ENCODE measurements at regions not wholly inside any gene's neighbourhood (a gene's known extent, or its start where the extent isn't known, plus 50 kb on each side); places are given as distances from the start of the nearest gene placed in this dataset.

DNA sequence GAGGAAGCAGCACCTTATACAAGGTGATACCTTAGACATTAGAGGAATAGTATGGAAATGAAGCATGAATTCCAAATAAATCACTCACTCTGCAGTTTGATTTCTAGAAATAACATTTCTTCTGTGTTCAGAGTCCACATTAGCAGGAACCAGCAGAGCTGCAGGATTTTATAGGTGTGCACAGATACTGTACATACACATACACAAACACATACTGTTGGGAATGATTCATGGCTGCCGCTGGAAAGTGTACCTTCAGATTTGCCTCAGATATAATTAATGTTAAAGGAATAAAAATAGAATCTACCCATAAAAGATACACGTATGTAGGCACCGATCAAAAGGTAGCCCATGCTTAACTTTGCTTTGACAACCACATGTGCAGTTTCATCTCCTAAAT lies 578.1 kb downstream of the CSNK1G3 start:
- Histone ChIP-seq H3K4me2 (ENCODE audit: insufficient read depth, low read length) (no peak overlapping the region), H3K79me2 (ENCODE audit: control insufficient read depth, insufficient read depth, low read length) (no peaks in the 10 kb centered on the region), H4K20me1 (replicated peaks; ENCODE audit: control insufficient read depth, extremely low read depth, insufficient read depth, low read length) (no peaks in the 10 kb centered on the region), H3K36me3 (ENCODE audit: control insufficient read depth in 2 of 2, extremely low read depth in 1 of 2, insufficient read depth in 2 of 2, low read length in 2 of 2) (no peaks in the 10 kb centered on the region), H2AFZ (ENCODE audit: low read depth, low read length) (no peak overlapping the region), H3K9ac (replicated peaks; ENCODE audit: extremely low read depth, insufficient read depth, low read length) (no peak overlapping the region), H3K9me3 (replicated peaks; ENCODE audit: control insufficient read depth, insufficient read depth, low read length) (no peaks in the 10 kb centered on the region), H3K4me1 (ENCODE audit: control insufficient read depth, extremely low read depth, insufficient read depth, low read length) (peaks cover 6% of the 10 kb centered on the region), H3K4me3 (replicated peaks in 1 of 3; ENCODE audit: insufficient read depth in 1 of 3, low read depth in 1 of 3, low read length in 3 of 3) (no peak overlapping the region), H3K27me3 (ENCODE audit: control insufficient read depth in 2 of 2, insufficient read depth in 2 of 2, low read length in 2 of 2) (no peaks in the 10 kb centered on the region), H3K9me1 (replicated peaks; ENCODE audit: control insufficient read depth, extremely low read depth, insufficient read depth, low read length) (no peaks in the 10 kb centered on the region), H3K27ac (ENCODE audit: insufficient read depth, low read depth, low read length) (no peak overlapping the region)
- dilution Hi-C loops (cut with MboI; ENCODE audit: extremely low pct_ligation_motif_present, low sequenced_read_pairs), result no loop called here
- CTCF ChIA-PET, result no interaction called here
- POLR2A ChIA-PET, result no interaction called here
- FAIRE-seq, result no peak
- no TSS peak for BruUV-seq (replicated peaks)
- no peak for DNase-seq (ENCODE audit: low read depth, low spot score)
- intact Hi-C loops (cut with micrococcal nuclease), result no loop called here
- TF ChIP-seq JUN (IDR thresholded peaks at IDR 0.05; ENCODE audit: borderline replicate concordance, insufficient read depth, insufficient read length, low read depth) (no peak), GATA2 (IDR thresholded peaks at IDR 0.05; ENCODE audit: insufficient read depth, insufficient read length, low read depth, low read length) (no peak), POLR2AphosphoS5 (IDR thresholded peaks at IDR 0.05; ENCODE audit: insufficient read depth, low read depth, low read length) (no peak), POLR2A (IDR thresholded peaks at IDR 0.05; ENCODE audit: low read depth, low read length) (no peak)

- no peak overlapping the region for H3K9ac ChIP-seq (replicated peaks; ENCODE audit: extremely low read depth, insufficient read depth, low read length)
- no peaks in the 10 kb centered on the region for H3K36me3 ChIP-seq (ENCODE audit: control insufficient read depth in 2 of 2, extremely low read depth in 1 of 2, insufficient read depth in 2 of 2, low read length in 2 of 2)
- H3K9me3 ChIP-seq (replicated peaks; ENCODE audit: control insufficient read depth, insufficient read depth, low read length), result no peaks in the 10 kb centered on the region
- intact Hi-C loops (cut with micrococcal nuclease) (no loop called here), dilution Hi-C loops (cut with MboI; ENCODE audit: extremely low pct_ligation_motif_present, low sequenced_read_pairs) (no loop called here)
- CTCF ChIA-PET, result no interaction called here
- no peaks in the 10 kb centered on the region for H3K27me3 ChIP-seq (ENCODE audit: control insufficient read depth in 2 of 2, insufficient read depth in 2 of 2, low read length in 2 of 2)
- no peaks in the 10 kb centered on the region for H3K79me2 ChIP-seq (ENCODE audit: control insufficient read depth, insufficient read depth, low read length)
- no peaks in the 10 kb centered on the region for H4K20me1 ChIP-seq (replicated peaks; ENCODE audit: control insufficient read depth, extremely low read depth, insufficient read depth, low read length)
- DNase-seq (ENCODE audit: low read depth, low spot score), result no peak
- POLR2A ChIA-PET, result no interaction called here
- H3K4me2 ChIP-seq (ENCODE audit: insufficient read depth, low read length), result no peak overlapping the region
- no peak for FAIRE-seq
- no peak overlapping the region for H3K4me3 ChIP-seq (replicated peaks in 1 of 3; ENCODE audit: insufficient read depth in 1 of 3, low read depth in 1 of 3, low read length in 3 of 3)
- TF ChIP-seq POLR2AphosphoS5 (IDR thresholded peaks at IDR 0.05; ENCODE audit: insufficient read depth, low read depth, low read length), result no peak
- no peak for TF ChIP-seq GATA2 (IDR thresholded peaks at IDR 0.05; ENCODE audit: insufficient read depth, insufficient read length, low read depth, low read length)
- TF ChIP-seq POLR2A (IDR thresholded peaks at IDR 0.05; ENCODE audit: low read depth, low read length), result no peak
- no peak for TF ChIP-seq MYC (IDR thresholded peaks at IDR 0.05; ENCODE audit: low read depth, low read length)
- no peak for TF ChIP-seq FOS (IDR thresholded peaks at IDR 0.05; ENCODE audit: borderline replicate concordance, insufficient read depth, low read length)
- TF ChIP-seq, protein P1, sequence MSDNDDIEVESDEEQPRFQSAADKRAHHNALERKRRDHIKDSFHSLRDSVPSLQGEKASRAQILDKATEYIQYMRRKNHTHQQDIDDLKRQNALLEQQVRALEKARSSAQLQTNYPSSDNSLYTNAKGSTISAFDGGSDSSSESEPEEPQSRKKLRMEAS (IDR thresholded peaks at IDR 0.05; ENCODE audit: insufficient read depth, insufficient read length), result no peak
- TF ChIP-seq EZH2 (IDR thresholded peaks at IDR 0.05; ENCODE audit: borderline replicate concordance, low read depth, low read length, severe bottlenecking), result no peak
- no peak for TF ChIP-seq JUN (IDR thresholded peaks at IDR 0.05; ENCODE audit: borderline replicate concordance, insufficient read depth, insufficient read length, low read depth)
- TF ChIP-seq, protein P2, sequence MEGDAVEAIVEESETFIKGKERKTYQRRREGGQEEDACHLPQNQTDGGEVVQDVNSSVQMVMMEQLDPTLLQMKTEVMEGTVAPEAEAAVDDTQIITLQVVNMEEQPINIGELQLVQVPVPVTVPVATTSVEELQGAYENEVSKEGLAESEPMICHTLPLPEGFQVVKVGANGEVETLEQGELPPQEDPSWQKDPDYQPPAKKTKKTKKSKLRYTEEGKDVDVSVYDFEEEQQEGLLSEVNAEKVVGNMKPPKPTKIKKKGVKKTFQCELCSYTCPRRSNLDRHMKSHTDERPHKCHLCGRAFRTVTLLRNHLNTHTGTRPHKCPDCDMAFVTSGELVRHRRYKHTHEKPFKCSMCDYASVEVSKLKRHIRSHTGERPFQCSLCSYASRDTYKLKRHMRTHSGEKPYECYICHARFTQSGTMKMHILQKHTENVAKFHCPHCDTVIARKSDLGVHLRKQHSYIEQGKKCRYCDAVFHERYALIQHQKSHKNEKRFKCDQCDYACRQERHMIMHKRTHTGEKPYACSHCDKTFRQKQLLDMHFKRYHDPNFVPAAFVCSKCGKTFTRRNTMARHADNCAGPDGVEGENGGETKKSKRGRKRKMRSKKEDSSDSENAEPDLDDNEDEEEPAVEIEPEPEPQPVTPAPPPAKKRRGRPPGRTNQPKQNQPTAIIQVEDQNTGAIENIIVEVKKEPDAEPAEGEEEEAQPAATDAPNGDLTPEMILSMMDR (IDR thresholded peaks at IDR 0.05; ENCODE audit: extremely low read depth in 1 of 2, insufficient read depth in 1 of 2, low read depth in 1 of 2, low read length in 2 of 2), result no peak
- H3K27ac ChIP-seq (ENCODE audit: insufficient read depth, low read depth, low read length), result no peak overlapping the region
- H3K4me1 ChIP-seq (ENCODE audit: control insufficient read depth, extremely low read depth, insufficient read depth, low read length), result peaks cover 6% of the 10 kb centered on the region
- no TSS peak for BruUV-seq (replicated peaks)
- H3K9me1 ChIP-seq (replicated peaks; ENCODE audit: control insufficient read depth, extremely low read depth, insufficient read depth, low read length), result no peaks in the 10 kb centered on the region
- H2AFZ ChIP-seq (ENCODE audit: low read depth, low read length), result no peak overlapping the region
Measured at GRCh38 chr5:124089578-124089977, 577.6 kb downstream of the CSNK1G3 start.

Measured in endothelial cell of umbilical vein (primary cell).